ENCODE measurements at regions not wholly inside any gene's neighbourhood (a gene's known extent, or its start where the extent isn't known, plus 50 kb on each side); places are given as distances from the start of the nearest gene placed in this dataset.
"Not testable (repeated sequence)": the region's sequence is repeated elsewhere in the genome, so short reads cannot be mapped to it uniquely, and the experiment has no call there.

DNA sequence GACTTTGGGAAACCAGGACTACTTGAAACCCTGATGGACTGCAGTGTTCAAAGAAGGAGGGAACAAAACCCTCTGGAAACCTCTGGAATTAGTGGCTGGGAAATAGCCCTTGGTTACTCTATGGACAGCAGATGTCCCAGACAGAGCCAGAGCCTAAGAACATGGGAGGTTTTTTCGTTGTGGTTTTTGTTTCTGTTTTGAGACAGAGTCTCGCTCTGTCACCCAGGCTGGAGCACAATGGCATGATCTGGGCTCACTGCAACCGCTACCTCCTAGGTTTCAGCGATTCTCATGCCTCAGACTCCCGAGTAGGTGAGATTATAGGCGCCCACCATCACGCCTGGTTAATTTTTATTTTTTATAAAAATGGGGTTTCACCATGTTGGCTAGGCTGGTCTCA, 1378.7 kb downstream of the AACS start:
- Histone ChIP-seq H3K9me3 (no peaks in the 10 kb centered on the region), H3K4me1 (no peaks in the 10 kb centered on the region), H3K4me3 (no peak overlapping the region), H3K27me3 (no peaks in the 10 kb centered on the region), H3K27ac (no peak overlapping the region), H3K36me3 (no peaks in the 10 kb centered on the region)
- intact Hi-C loops (cut with DNase I): no loop called here
- TF ChIP-seq, protein P1, sequence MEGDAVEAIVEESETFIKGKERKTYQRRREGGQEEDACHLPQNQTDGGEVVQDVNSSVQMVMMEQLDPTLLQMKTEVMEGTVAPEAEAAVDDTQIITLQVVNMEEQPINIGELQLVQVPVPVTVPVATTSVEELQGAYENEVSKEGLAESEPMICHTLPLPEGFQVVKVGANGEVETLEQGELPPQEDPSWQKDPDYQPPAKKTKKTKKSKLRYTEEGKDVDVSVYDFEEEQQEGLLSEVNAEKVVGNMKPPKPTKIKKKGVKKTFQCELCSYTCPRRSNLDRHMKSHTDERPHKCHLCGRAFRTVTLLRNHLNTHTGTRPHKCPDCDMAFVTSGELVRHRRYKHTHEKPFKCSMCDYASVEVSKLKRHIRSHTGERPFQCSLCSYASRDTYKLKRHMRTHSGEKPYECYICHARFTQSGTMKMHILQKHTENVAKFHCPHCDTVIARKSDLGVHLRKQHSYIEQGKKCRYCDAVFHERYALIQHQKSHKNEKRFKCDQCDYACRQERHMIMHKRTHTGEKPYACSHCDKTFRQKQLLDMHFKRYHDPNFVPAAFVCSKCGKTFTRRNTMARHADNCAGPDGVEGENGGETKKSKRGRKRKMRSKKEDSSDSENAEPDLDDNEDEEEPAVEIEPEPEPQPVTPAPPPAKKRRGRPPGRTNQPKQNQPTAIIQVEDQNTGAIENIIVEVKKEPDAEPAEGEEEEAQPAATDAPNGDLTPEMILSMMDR (IDR thresholded peaks at IDR 0.05): no peak
- no peak for TF ChIP-seq POLR2A (IDR thresholded peaks at IDR 0.05)
- WGBS (ENCODE audit: insufficient coverage, low coverage, low lambda C conversion rate, missing lambda C conversion rate): 57% methylated on average over 7 of the region's 7 CpGs
- no peak for ATAC-seq
- DNase-seq: no peak

DNA sequence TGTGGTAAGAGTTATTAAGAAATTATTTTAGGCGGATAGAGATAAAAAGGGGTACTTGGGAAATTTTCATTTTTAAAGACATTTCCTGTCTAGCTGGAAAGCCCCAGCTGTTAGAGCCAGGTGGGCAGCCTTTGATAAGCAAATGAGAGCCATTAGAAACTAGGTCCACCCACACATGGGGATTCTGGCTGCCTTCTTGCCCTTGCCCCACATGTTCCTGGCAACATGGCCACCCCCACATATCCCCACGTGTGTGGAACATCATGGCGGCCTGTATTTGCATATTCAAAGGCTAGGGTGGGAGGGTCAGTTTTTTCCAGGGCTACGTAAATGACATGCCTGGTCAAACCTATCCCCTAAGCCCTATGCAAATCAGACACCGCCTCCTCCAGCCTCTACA, 1382.1 kb downstream of the AACS start:
- Histone ChIP-seq H3K27ac (no peak overlapping the region), H3K36me3 (no peaks in the 10 kb centered on the region), H3K9me3 (no peaks in the 10 kb centered on the region), H3K4me3 (no peak overlapping the region), H3K4me1 (no peaks in the 10 kb centered on the region), H3K27me3 (no peaks in the 10 kb centered on the region)
- no peak for ATAC-seq
- intact Hi-C loops (cut with DNase I): no loop called here
- TF ChIP-seq, protein P1 (IDR thresholded peaks at IDR 0.05): no peak
- no peak for TF ChIP-seq POLR2A (IDR thresholded peaks at IDR 0.05)
- DNase-seq: no peak
- WGBS (ENCODE audit: insufficient coverage, low coverage, low lambda C conversion rate, missing lambda C conversion rate): 63% methylated on average over 3 of the region's 5 CpGs

DNA sequence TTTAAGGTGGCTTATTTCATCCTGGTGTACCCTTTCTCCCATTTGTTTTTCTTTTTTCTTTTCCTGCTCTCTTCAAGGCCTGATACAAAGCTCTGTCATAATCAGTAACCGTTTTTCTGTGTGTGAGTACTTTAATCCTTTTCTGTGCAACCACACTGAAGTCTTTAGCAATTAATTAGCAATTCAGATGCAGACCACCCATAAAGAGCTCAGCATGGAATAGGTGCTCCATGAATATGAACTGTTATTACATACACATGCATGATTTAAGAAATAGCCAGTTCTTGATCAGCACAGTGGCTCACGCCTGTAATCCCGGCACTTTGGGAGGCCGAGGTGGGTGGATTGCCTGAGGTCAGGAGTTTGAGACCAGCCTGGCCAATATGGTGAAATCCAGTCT, 1386.6 kb downstream of the AACS start:
- ATAC-seq (no peak), DNase-seq (no peak)
- TF ChIP-seq POLR2A (IDR thresholded peaks at IDR 0.05): no peak
- TF ChIP-seq, protein P1 (IDR thresholded peaks at IDR 0.05): no peak
- WGBS (ENCODE audit: insufficient coverage, low coverage, low lambda C conversion rate, missing lambda C conversion rate): 46% methylated on average over 4 of the region's 4 CpGs
- Histone ChIP-seq H3K36me3 (no peaks in the 10 kb centered on the region), H3K4me3 (no peak overlapping the region), H3K9me3 (no peaks in the 10 kb centered on the region), H3K4me1 (no peaks in the 10 kb centered on the region), H3K27me3 (no peaks in the 10 kb centered on the region), H3K27ac (no peak overlapping the region)
- intact Hi-C loops (cut with DNase I): no loop called here

DNA sequence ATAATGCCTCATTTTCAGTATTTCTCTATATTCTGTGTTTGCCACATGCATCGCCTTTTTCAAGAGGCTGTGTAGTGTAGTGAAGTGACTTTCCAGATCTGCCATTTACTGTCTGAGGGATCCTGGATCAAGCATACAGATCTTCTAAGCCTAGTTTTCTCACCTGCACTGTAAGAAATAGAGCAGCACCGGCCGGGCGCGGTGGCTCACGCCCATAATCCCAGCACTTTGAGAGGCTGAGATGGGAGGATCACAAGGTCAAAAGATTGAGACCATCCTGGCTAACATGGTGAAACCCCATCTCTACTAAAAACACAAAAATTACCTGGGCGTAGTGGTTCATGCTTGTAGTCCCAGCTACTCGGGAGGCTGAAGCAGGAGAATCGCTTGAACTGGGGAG, 1387.5 kb downstream of the AACS start:
- H3K27ac ChIP-seq; DNase-seq; H3K4me3 ChIP-seq; H3K36me3 ChIP-seq; H3K9me3 ChIP-seq; H3K27me3 ChIP-seq; ATAC-seq; H3K4me1 ChIP-seq; intact Hi-C loops (cut with DNase I): not testable (repeated sequence)
- WGBS (ENCODE audit: insufficient coverage, low coverage, low lambda C conversion rate, missing lambda C conversion rate): 57% methylated on average over 3 of the region's 9 CpGs

DNA sequence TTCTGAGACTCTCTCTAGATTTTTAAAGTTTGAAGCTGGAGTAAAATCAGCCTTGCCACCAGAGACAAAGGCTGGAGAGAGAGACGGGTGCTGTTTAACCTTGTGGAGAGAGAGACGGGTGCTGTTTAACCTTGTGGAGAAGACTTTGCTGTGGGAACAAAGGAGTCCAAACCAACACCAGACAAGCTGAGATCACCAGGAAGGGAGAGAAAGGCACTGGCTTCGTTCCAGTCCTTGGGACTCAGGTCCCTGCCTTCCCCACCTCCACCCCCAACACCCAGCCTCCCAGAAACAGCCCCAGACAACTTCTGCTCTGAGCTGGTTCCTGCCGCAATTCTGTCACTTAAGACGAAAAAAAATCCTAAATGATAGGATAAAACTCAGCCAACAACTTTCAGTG, 1389.3 kb downstream of the AACS start:
- intact Hi-C loops (cut with DNase I): no loop called here
- WGBS (ENCODE audit: insufficient coverage, low coverage, low lambda C conversion rate, missing lambda C conversion rate): 54% methylated on average over 5 of the region's 5 CpGs
- Histone ChIP-seq H3K4me1 (no peaks in the 10 kb centered on the region), H3K27me3 (no peaks in the 10 kb centered on the region), H3K4me3 (no peak overlapping the region), H3K36me3 (no peaks in the 10 kb centered on the region), H3K27ac (no peak overlapping the region), H3K9me3 (no peaks in the 10 kb centered on the region)
- ATAC-seq (no peak), DNase-seq (no peak)
- TF ChIP-seq, protein P1 (IDR thresholded peaks at IDR 0.05): no peak
- TF ChIP-seq POLR2A (IDR thresholded peaks at IDR 0.05): no peak
